GM18502 (cell line): ENCODE measurements at regions not wholly inside any gene's neighbourhood (a gene's known extent, or its start where the extent isn't known, plus 50 kb on each side); places are given as distances from the start of the nearest gene placed in this dataset.
A peak's percentile ranks its signal among the peaks of the same experiment; 100 is the strongest.

Experiments used
- ATAC-seq: cut with Tn5 transposase; IDR thresholded peaks from one replicate; pipeline ENCODE4 v1.9.1; 2021; ENCODE audit warnings: mild to moderate bottlenecking; ENCODE audit not compliant: unreplicated experiment, poor library complexity

DNA sequence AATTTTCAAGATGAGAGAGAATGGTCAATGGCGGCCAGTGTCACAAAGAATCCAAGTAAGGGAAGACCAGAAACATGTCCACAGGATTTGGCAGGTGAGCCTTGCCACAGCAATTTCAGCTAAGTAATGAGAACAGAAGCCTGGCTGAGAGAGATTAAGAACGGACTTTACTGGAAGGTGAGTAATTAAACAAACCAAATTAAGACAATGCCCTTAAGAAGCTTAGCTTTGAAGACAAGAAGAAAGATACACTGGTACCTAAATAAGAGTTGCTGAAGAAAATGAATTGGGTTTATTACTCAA, 145.4 kb upstream of the PLEKHG7 start:
- ATAC-seq, result no peak

DNA sequence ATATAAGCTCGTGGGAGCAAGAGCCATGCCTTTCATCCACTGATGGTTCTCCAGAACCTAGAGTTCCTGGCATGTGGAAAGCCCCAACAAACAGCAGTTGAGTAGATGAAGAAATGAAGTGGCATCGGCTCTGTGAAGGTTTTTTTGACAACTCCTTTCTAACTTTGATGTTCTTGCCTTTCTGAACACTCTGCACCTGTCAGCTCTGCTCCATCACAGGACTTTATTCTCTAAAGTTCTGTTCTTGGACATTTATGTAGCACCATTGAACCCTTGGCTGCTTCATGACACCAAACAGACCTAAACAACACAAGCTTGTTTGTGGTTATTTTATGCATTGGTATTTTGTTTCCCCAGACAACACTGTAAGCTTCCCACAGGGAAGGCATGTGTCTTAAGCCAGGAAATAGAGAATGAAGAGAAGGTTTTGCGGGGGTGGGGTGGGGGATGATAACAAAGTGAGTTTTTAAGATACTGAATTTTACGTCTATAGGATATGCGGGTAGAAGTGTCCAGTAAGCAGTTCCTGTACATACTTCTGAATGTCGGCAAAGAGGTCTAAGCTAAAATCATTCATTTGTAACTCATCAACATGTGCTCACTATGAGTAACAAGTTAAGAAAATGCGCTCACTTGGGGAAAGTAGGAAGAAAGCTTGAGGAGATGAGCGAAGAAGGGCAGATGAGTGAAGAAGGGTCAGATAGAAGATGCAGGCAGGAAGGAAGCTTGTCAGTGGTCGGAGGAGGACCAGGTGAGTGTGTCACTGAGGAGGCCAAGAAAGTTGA, 146.0 kb upstream of the PLEKHG7 start:
- ATAC-seq, result peak; percentile 34

DNA sequence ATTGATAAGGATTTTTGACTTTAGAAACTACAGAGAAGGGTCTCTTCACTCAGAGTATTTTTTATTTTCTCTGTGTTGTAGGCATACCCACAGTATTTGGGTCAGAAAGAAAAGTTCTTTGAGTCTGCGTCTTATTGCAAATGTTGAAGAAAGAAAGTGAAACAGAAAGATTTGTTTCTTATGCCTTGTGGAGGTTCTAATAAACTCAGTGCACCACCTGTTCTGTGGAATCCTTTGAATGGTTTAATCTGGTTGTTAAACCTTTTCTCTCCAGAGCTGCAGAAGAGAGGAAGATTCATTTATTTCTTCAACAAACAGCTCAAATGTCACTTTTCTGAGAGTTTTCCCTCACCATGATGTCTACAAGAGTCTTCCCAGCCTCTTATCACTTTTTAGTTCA, 146.6 kb upstream of the PLEKHG7 start:
- ATAC-seq, result peak; percentile 35

DNA sequence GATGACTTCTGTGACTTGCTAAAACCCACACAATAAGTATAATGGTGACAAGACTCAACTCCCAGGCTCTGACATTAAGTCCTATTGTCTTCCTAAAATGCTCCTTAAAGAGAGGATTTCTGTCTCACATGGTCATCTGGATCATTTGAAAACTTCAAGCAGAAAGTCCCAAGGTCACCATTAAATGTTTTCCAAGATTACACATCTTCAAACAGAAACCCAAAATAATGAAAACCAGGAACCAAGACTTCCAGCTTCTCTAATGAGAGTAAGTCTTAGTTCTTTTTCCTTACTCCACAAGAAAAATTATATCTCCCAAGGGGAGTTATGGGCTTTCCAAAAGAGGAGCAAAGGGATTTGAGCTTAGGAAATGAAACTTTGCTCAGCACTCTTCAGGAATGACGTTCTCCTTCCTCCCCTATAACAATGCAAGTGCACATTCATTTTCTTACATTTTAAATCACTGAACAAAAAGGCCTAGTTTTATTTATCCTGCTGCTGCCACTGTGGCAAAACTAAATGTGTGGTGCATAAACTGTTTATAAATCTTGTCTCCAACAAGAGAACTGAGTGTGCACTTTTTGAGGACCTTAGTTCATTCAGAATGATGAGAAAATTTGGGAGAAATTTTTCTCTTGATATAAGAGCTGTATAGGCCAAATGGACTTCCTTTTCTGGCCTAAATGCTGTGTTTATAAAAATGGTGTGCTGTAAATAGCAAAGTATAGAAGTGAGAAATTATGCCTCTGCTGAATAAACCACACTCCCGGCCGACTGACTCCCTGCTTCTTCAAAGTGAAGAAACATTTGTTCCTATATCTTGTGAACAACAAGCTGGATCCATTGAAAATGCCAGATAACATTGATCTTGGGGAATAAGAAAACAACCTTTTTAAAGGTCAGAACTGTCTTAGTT, 148.4 kb upstream of the PLEKHG7 start:
- no peak for ATAC-seq

DNA sequence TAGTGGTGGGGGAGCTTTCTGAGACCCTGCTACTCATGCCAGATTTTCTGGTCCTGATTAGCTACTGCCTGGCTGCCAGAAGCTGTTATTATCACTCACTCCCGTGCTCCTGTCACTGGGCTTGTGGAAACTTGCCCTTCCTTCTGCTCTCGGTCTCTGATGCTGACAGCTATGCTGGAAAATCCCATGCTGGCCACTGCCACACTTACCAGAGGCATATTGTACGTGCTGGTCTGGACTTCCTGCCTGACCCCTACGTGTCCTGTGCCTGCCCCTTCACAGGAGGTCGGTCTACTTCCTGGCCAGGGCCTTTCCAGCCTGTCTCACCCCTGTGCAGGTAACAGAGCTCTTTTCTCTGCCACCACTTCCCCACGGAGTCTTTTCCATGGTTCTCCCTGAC, 149.4 kb upstream of the PLEKHG7 start:
- ATAC-seq, result no peak

DNA sequence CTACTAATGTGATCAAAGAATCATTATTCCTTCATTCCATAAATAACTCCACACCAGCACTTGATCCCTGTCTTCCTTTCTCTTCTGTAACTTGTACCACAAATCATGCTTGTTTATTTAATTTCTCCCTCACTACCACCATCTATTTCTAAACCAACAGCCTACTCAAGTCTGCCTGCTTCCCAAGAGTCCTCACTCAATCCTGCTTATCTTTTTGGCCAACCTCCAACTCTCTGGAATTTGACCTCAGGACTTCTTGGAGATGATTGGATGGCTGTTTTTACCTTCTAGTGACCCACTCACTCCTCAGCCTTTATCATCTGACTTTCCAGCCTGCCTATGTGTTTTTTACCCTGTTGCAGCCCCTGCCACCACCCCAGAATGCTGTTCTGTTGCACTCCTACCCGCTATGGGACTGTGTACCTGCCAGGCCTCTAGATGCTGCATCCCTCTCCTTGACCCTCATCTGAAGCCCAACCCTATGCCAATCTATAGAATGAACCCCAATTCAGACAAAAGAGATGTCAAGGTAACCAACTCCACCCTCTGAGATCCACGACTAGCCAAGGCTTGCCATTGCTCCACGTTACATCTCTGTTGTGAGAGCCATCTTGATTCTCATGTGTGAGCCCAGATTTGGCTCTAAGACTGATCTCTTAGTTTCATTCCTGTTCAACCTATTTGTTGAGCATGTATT, 150.2 kb upstream of the PLEKHG7 start:
- ATAC-seq, result no peak

DNA sequence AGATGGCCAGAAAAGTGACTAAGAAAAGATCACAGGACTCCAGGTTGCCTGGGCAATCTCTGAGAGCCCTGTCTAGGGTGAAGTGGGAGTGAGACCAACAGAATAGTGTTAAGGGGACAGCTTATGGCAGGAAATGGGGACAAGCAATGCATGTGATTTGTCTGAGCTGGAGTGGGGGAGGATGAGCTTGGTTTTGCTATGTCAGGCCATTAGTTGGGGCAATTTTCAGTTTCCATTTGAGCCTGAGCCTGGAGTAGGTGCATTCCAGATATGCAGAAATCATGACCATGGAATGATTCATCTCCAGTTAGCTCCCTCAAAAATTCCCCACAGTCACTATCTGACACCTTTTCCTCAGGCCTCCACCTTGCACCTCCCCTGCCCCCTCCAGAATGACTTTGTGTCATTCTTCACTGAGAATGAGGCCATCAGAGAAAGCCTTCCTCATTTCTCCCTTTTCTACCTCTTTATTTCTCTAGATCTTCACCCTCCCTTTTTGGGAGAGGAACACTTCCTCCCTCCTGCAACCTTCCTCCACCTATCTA, 150.9 kb upstream of the PLEKHG7 start:
- ATAC-seq, result peak; percentile 73

DNA sequence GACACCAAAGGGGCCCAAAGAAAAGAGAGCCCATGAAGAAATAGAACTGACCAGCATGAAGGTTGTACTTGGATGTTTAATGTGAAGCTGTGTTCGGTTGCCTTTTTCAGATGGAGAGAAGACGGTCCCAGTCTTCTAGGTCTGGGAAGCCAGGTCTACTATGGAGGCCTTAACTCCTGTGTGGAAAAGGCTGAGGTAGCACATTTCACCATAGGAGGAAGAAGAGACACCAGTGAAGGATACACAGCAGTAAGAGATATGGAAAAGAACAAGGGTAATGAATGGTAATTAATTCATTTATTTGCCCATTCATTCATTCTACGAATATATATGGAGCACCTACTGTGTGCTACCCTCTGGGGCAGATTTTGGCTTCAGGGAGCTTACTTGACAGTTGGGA, 151.6 kb upstream of the PLEKHG7 start:
- ATAC-seq, result no peak

DNA sequence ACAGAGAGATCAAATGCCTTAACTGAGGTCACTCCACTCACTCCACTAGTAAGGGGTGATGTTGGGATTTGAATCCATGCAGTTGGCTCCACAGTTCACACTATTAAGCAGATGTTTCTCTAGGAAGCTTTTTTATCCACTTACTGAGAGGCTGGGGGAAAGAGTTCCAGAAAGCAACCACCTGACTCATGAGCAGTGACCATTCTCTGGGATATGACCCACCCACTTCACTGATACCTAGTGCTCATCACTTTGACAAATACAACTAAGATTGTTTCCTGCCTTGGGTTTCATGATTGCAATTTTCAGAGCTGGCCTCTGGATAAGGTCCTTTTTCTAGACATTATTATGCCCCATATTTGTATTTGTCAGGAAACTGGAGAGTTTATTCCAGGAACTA, 152.1 kb upstream of the PLEKHG7 start:
- no peak for ATAC-seq

DNA sequence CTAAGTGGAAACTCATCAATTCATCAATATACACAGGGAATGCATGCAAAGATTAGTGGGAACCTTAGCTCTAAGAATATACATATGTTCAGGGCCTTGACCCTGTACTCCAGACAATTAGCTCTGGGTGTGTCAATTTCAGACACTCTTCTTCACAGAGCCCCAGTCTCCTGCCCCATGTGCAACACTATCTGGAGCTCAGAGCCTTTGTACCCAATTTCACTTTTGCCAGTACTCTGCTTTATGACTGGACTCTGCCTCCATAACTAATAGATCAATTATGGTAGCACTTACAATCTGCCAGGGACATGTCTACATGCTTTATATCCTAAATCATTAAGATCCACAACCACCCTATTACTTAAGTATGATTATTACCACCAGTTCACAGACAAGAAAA, 152.5 kb upstream of the PLEKHG7 start:
- ATAC-seq, result no peak

DNA sequence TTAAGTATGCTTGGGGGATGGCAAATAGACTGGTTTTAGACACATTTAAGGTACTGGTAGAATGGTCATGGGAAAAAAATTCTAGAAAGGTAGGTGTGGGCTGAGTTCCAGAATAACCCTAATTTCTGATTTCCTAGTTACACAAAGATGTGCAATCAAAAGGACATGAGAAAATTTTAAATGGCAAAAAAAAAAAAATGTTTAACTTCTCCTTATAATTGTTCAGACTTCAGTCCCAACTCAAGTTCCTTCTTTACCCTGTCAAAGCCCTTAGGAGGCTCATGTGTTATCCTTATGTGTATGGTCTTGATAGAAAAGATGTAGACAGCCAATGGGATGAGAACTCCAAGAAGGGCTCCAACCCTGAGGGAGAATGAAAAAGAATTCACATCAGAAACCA, 153.3 kb upstream of the PLEKHG7 start:
- ATAC-seq, result no peak

DNA sequence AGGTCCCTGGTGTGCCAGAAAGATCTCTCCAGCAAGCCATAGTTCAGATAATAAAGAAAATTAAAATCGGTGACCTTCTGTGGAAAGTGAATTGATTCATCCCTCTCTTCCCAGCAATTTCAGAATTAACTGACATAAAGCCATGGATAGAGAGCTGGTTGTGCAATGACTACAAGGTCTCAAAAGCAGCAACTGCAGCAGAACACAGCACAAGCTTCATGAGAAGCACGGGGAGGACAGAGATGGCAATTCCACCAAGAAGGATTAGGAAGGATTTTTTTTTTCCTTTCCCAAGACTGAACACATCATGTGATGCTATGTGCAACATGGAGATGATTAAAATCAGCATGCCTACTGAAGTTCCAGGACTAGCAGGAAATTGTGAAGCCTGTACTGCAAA, 154.9 kb upstream of the PLEKHG7 start:
- ATAC-seq, result no peak

DNA sequence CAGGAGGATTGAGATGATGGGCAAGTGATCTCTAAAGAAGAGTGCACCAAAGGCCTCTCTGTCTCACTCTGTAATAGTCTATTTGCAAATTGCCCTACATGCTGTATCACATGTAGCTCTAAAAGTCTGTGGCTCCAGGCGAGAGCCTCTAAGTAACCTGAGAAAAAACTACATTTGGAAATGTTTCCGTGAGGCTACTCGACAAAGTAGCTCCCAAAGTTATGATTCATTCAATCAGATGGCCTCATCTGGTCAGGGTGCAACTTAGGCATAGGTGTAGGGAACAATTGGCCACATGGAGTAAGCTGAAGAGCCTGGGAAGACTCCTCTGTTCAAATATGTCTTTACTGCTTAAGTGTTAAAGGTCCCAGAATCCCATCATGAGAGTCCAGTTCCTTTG, 155.4 kb upstream of the PLEKHG7 start:
- ATAC-seq, result no peak

DNA sequence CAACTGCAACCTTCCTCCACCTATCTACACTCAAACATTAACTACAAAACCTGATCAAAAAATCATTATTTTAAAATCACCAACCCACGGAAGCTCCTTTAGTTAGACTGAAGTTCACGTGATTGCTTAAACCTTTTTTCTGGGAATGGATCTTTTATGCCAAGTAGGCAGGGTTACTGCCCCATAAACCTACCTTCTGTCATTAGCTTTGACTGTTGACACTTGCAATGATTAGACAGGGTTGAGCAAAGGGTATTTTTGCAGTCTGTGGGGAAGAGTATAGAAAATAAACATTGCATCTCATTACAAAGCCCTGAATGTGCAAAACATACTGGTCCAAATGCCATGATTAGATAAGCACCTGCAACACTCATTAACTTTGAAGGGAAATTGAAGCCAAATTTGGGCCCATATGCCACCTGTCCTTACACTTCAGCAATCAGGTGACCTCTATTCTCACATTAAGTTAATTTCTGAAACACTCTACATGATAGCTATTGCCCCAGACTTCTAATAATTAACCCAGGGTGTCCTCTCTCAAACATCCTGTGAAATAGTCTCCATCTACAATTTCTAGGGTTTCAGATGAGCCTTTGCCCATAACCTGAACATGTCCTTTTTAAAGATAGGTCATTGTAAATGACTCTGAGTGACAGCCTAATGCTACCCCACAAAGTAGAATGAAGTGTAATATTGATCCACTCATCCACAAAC, 156.0 kb upstream of the PLEKHG7 start:
- peak; percentile 43 for ATAC-seq

DNA sequence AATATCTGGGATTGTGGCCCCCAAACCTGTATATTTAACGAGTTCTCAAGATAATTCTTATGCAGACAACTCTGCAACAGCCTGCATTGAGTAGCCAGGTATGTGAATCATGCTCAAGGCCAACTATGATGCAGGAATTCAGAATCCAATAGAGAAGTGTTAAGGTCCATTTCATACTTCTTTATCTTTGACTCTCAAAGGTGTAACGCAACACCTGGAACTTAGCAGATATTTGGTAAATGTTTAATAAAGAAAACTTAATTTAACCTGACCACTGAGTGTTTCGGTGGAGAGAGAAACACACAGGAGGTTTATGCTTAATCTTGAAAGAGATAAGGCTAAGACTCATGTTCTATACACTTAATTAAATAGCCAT, 156.5 kb upstream of the PLEKHG7 start:
- ATAC-seq, result no peak

DNA sequence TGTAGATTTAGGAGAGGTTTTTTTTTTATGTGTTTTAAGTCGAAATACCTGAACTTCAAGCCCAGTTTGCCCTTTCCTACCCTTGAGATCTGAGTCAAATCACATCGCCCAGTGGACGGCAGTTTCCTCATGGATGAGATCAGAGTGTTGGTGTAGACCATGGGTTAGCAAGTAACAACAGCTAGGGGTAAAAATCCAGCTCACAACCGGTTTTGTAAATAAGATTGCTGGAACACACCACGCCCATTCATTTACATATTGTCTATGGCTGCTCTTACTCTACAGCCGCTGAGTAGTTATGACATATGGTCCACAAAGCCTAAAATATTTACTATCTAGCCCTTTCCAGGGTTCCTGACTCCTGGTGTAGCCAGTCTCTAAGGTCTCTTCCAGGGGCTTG, 158.5 kb upstream of the PLEKHG7 start:
- ATAC-seq, result no peak

DNA sequence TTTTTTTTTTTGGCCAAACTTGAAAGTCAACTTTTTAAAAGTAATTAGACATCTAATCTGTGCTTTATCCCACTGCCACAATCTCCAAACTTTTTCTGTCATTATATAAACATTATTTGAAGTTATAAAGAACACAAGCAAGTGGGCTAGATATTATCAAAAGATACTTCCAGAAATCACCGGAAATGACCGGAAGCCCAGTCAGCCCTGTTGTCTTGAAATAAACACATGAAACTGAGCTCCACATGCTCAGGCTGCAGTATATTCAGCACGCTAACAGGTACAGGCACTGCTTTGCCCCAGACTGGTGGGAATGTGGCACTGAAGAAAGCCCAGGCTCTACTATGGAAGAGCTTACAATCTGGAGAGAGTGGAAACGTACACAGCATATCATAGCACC, 158.9 kb upstream of the PLEKHG7 start:
- no peak for ATAC-seq

DNA sequence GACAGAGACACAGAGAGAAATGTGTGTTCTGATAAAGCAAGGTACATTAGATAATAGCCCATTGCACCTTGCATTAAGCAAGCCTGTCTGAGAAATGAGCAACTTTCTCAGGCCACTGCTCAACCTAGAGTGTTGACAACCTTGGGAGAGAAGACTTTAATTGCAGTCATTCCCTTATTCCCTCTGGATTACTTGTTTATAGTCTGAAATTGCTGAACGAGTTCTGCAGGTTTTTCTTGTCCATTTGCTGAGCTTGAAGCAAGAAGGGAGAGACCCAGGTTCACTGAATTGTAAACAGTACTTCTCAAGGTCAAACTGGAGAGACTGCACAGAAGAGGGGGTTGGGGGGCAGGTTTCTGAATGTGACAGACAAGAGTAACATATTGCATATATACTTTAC, 159.4 kb upstream of the PLEKHG7 start:
- ATAC-seq, result no peak

DNA sequence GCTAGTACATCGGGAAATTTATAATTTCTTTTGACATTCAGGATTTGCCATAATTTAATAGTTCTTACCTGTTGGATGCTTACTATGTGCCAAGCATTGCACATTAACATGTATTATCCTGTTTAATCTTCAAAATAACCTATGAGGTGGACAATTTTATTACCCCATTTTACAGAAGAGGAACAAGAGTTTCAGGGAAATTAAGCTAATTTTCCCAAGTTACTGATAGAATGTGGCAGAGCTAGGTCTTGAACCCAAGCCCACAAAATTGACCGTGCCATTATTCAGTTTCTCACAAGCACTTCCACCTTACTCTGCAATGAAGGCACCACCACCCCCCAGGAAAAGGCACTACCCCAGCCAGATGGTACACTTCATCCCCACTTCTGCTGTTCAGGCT, 161.1 kb upstream of the PLEKHG7 start:
- no peak for ATAC-seq

DNA sequence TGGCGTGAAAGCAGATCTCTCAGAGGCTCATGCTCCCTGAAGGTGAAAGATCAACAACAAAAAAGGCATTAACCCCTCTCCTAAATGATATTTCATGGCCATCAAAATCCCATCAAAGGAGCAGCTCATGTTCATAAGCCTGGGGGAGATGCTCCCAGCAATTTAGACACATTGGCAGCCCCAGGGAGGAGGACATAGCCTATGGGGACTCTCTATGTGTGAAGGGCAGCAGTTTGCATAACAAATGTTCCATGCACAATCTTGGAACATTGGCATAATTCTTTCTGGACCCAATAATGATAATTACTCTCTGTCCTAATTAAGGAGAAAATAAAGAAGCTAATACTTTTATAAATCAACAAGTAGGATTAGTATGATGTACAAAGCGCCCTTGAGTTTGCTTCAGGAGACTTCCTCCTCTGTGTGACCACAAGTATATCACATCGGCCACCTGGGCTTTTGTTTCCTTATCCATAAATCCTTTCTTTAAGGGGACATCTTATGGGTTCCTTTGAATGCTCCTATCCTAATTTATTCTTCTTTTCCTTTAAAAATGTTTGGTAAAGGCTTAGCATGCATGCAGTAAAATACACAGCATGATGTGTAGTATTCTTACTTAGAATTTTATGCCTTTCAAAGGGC, 161.9 kb upstream of the PLEKHG7 start:
- no peak for ATAC-seq
